ENCODE measurements at regions not wholly inside any gene's neighbourhood (a gene's known extent, or its start where the extent isn't known, plus 50 kb on each side); places are given as distances from the start of the nearest gene placed in this dataset.

- no peaks in the 10 kb centered on the region for H3K4me1 ChIP-seq (replicated peaks; ENCODE audit: insufficient read depth)
- no peaks in the 10 kb centered on the region for H3F3A ChIP-seq (ENCODE audit: insufficient read depth, low read depth)
- TF ChIP-seq, protein P1, sequence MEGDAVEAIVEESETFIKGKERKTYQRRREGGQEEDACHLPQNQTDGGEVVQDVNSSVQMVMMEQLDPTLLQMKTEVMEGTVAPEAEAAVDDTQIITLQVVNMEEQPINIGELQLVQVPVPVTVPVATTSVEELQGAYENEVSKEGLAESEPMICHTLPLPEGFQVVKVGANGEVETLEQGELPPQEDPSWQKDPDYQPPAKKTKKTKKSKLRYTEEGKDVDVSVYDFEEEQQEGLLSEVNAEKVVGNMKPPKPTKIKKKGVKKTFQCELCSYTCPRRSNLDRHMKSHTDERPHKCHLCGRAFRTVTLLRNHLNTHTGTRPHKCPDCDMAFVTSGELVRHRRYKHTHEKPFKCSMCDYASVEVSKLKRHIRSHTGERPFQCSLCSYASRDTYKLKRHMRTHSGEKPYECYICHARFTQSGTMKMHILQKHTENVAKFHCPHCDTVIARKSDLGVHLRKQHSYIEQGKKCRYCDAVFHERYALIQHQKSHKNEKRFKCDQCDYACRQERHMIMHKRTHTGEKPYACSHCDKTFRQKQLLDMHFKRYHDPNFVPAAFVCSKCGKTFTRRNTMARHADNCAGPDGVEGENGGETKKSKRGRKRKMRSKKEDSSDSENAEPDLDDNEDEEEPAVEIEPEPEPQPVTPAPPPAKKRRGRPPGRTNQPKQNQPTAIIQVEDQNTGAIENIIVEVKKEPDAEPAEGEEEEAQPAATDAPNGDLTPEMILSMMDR (conservative IDR thresholded peaks at IDR 0.05), result no peak
- no peak for TF ChIP-seq EZH2 (IDR thresholded peaks at IDR 0.05; ENCODE audit: low read depth)
- no peaks in the 10 kb centered on the region for H3K36me3 ChIP-seq (ENCODE audit: low read depth)
- H2AFZ ChIP-seq, result no peak overlapping the region
- no peaks in the 10 kb centered on the region for H3K79me2 ChIP-seq (ENCODE audit: low read depth)
- H3K4me2 ChIP-seq, result no peak overlapping the region
- H3K9me3 ChIP-seq (ENCODE audit: insufficient read depth, low read depth), result no peaks in the 10 kb centered on the region
- BruUV-seq (replicated peaks), result no TSS peak
- intact Hi-C loops (cut with micrococcal nuclease; ENCODE audit: unreplicated experiment), result no loop called here
- no peak for DNase-seq
- no peak overlapping the region for H3K27ac ChIP-seq
- ChIA-PET POLR2A (ENCODE audit: unreplicated experiment) (no interaction called here), CTCF (no interaction called here)
- no peaks in the 10 kb centered on the region for H4K20me1 ChIP-seq (ENCODE audit: insufficient read depth)
- H3K9me2 ChIP-seq (ENCODE audit: insufficient read depth), result no peaks in the 10 kb centered on the region
- peaks cover 11% of the 10 kb centered on the region for H3K27me3 ChIP-seq (ENCODE audit: insufficient read depth, low read depth)
- no peak overlapping the region for H3K4me3 ChIP-seq
Observed at GRCh38 chr2:6355886-6356761, 509.6 kb downstream of the CMPK2 start.

DNA sequence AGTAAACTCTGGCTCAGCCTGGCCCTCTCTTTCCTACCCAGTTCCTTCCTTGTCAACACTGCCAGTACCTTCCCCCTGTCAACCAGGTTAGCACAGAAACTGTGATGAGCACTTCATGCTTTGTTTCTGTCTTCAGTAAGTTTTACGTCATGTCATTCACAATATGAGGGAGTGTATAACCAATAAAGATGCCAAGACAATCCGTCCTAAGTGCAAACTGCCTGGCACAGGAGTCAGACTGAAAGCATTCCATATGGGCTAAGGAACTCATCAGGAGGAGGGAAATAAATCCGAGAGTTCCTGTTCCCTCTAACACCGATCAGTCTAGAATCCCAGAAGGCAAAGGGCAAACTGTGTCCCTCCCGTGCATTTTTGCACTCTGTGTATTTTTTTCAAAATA lies 507.2 kb downstream of the CMPK2 start:
- Histone ChIP-seq H3K9me3 (ENCODE audit: insufficient read depth, low read depth) (no peaks in the 10 kb centered on the region), H3K4me1 (replicated peaks; ENCODE audit: insufficient read depth) (no peaks in the 10 kb centered on the region), H2AFZ (no peak overlapping the region), H3F3A (ENCODE audit: insufficient read depth, low read depth) (no peaks in the 10 kb centered on the region), H4K20me1 (ENCODE audit: insufficient read depth) (0 out of 2 replicates have a peak, but pooled peaks cover 3% of the 10 kb centered on the region), H3K36me3 (ENCODE audit: low read depth) (no peaks in the 10 kb centered on the region), H3K27ac (no peak overlapping the region), H3K4me3 (no peak overlapping the region), H3K79me2 (ENCODE audit: low read depth) (no peaks in the 10 kb centered on the region), H3K27me3 (ENCODE audit: insufficient read depth, low read depth) (peaks cover 11% of the 10 kb centered on the region), H3K9me2 (ENCODE audit: insufficient read depth) (no peaks in the 10 kb centered on the region), H3K4me2 (no peak overlapping the region)
- no peak for TF ChIP-seq EZH2 (IDR thresholded peaks at IDR 0.05; ENCODE audit: low read depth)
- TF ChIP-seq, protein P1 (conservative IDR thresholded peaks at IDR 0.05), result no peak
- DNase-seq, result no peak
- ChIA-PET CTCF (no interaction called here), POLR2A (ENCODE audit: unreplicated experiment) (no interaction called here)
- intact Hi-C loops (cut with micrococcal nuclease; ENCODE audit: unreplicated experiment), result no loop called here
- BruUV-seq (replicated peaks), result no TSS peak

DNA sequence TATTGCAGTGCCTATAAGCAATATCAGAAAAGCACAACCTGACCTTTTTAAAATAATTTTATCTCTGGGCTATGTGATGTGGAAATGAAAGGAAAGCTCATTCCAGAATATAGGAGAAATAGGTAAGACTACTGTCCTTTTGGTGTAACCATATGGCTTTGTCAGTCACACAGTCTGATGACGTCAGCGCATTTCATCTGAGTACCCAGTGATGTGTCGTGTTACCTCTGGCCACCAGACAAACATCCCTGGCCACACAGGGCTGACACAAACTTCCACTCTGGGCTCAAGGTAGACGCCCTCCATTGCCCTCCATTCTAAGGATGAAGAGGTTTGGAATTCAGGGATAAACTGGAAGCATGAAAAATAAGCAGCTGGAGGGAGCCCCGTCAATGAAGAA lies 506.7 kb downstream of the CMPK2 start:
- intact Hi-C loops (cut with micrococcal nuclease; ENCODE audit: unreplicated experiment), result no loop called here
- Histone ChIP-seq H3K9me2 (ENCODE audit: insufficient read depth) (no peaks in the 10 kb centered on the region), H3K79me2 (ENCODE audit: low read depth) (no peaks in the 10 kb centered on the region), H2AFZ (no peak overlapping the region), H3K4me2 (no peak overlapping the region), H3K4me3 (no peak overlapping the region), H3K36me3 (ENCODE audit: low read depth) (no peaks in the 10 kb centered on the region), H3K27ac (no peak overlapping the region), H4K20me1 (ENCODE audit: insufficient read depth) (0 out of 2 replicates have a peak, but pooled peaks cover 3% of the 10 kb centered on the region), H3K9me3 (ENCODE audit: insufficient read depth, low read depth) (no peaks in the 10 kb centered on the region), H3F3A (ENCODE audit: insufficient read depth, low read depth) (no peaks in the 10 kb centered on the region), H3K4me1 (replicated peaks; ENCODE audit: insufficient read depth) (no peaks in the 10 kb centered on the region), H3K27me3 (ENCODE audit: insufficient read depth, low read depth) (peaks cover 11% of the 10 kb centered on the region)
- no peak for DNase-seq
- no peak for TF ChIP-seq EZH2 (IDR thresholded peaks at IDR 0.05; ENCODE audit: low read depth)
- TF ChIP-seq, protein P1 (conservative IDR thresholded peaks at IDR 0.05), result no peak
- ChIA-PET POLR2A (ENCODE audit: unreplicated experiment) (no interaction called here), CTCF (no interaction called here)
- BruUV-seq (replicated peaks), result no TSS peak

Measured in PC-9 (cell line).